GM19035 (cell line): ENCODE measurements at regions not wholly inside any gene's neighbourhood (a gene's known extent, or its start where the extent isn't known, plus 50 kb on each side); places are given as distances from the start of the nearest gene placed in this dataset.

Experiments used
- ATAC-seq: cut with Tn5 transposase; IDR thresholded peaks from one replicate; pipeline ENCODE4 v1.9.1; 2021; ENCODE audit not compliant: unreplicated experiment

DNA sequence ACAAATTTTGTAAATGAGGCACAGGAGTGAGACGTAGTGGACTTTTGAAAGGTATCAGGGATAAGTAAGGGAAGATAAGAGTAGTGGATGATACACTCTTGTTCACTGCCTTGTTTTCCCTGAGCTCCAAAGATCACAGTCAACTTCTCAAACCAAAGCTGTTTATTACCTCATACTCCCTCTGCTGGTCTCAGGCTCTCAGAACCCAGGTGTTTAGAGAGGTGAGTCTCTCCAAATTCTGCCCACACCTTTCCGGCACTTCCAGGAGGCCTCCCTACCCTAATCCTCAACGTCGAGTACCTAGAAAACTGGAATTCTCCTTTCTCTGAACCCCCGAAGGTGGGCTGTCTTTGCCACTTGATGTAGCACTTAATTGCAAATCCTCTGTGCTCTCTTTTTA, 621.1 kb downstream of the BCL11A start:
- ATAC-seq = no peak

DNA sequence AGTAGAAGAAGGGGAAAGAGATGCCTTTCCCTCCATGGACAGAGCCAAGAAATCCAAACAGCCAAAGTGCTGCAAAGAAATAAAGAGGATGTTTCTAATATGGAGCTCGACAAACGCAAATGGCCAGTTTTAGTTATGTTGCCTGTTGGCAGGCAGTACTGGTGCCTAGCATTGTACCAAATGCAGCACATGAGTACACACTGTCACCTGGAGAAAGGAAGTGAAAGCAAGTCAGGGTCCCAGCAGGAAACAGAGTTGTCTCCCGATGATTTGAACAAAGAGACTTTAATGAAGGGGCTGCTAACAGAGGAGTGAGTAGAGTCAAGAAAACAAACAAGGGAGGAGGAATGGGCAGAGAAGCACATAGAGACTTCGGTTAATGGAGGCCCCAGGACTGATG, 623.0 kb downstream of the BCL11A start:
- ATAC-seq = no peak

DNA sequence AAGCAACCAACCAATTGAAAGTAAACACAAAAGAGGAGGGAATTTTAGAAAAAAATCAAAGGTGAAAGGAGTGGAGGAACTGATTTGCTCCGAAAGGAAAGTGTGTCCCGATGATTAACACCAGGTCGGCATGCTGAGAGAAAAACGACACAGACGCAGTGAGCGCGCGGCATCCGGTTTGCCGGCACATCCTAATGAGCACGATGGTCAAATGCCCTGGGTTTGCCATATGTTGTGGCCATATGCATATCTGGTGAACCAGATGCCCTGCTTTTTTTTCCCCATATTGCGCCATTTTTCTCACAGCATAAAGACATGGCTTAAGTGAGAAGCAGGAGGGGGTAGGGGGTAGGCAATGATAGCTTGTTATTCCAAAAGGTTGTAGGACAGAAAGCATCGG, 626.7 kb downstream of the BCL11A start:
- no peak for ATAC-seq

- no peak for ATAC-seq
Measured at GRCh38 chr2:59925321-59925720, 628.1 kb downstream of the BCL11A start.

- ATAC-seq = no peak
Measured at GRCh38 chr2:59924346-59924745, 629.1 kb downstream of the BCL11A start.

GRCh38 chr2:59922450-59922849, 631.0 kb downstream of the BCL11A start:
- no peak for ATAC-seq

DNA sequence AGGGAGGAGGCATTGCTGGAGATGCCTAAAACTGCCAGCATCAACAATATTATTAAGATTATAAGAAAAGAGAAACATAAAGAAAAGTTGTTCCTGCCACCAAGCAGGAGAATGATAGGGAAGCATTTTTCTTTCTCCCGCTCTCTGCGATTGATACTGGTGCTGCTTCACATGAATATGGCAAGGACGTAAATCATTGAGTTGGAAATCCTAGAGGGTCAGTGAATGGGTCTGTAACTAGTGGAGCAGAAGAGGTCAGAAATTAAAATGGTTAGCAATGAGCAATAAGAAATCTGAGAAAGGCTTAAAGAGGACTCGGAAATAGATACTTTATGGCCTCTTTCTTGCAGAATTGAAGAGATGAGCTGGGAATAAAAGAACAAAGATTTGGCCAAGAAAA, 631.7 kb downstream of the BCL11A start:
- ATAC-seq = no peak

DNA sequence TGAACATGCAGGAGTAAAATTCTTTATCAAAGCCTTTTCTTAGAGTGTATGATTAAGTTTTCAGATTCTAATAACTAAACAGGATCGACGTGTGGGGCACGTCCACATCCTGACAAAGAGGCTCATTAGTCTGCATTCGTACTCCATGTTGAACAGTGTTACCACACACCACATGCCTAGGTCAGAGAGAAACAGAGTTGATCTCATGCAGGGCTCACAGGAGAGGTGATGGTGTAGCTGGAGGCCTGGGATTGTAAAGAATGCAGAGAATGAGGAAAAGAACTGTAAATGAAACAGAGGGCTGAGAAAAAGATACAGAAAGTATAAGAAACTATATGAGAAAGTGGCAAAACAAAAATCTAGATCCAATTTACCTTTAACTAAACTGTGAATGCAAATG, 632.5 kb downstream of the BCL11A start:
- no peak for ATAC-seq

- ATAC-seq = no peak
Measured at GRCh38 chr2:59920307-59920706, 633.1 kb downstream of the BCL11A start.

GRCh38 chr2:59919579-59919978, 633.9 kb downstream of the BCL11A start:
- ATAC-seq = no peak

DNA sequence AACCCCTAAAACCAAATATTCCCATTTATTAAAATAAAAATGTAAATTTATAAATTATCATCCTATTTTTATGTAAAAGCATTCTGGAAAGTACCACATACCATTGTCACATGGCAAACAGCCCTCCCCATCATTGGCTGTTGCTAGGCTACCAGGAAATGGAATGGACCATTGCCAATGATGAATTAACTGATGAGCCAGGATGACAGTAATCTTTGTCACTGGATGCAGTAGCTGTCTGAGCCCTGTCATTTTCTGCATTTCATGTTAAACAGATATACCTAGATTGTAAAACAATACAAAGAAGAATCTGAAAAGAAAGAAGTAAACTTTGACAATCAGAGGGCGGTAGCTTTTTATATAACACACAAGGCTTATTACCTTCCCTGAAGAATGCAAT, 641.4 kb downstream of the BCL11A start:
- no peak for ATAC-seq

GRCh38 chr2:59910166-59910565, 643.3 kb downstream of the BCL11A start:
- no peak for ATAC-seq

- no peak for ATAC-seq
Measured at GRCh38 chr2:59909147-59909546, 644.3 kb downstream of the BCL11A start.

DNA sequence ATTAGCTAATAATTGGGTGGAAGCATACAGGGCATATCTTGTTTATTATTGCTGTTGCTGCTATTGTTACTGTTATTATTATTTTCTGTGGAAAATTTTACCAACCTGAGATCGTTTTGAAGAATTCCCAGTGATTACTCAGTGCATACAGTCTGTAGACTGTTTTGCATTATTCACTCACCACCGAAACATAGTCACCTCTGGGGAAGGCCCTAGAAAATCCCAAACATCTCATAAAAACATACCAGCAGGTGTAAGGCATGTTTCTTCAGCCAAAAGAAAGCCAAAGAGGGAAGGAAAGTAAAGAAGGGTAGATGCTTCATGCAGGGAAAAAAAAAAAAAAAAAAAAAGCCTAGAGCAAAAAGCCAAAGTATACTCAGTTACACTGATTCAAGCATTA, 647.7 kb downstream of the BCL11A start:
- no peak for ATAC-seq

DNA sequence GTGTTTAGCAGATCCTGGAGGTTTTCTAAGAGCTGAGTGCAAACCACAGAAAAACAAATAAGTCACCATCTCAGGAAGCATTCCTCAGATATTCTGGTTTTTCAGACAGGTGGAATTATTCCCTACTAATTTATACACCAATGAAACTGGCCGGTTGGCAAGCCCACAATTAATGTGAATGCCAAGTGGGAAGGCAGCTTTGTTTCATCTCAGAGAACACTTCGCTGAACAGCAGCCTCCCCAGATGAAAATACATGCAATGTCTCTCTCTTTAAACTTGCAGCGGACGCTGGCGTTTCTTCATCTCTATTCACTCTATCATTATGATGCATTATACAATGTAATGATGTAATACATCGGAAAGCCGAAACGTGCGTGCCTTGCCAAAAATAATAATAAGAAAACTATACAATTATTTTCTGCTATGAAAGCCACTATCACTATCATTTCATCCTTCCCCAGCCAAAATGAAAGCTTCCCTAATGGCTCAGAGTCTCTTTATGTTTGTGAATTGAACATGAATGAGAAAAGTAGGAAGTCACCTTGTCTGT, 649.4 kb downstream of the BCL11A start:
- ATAC-seq = no peak

GRCh38 chr2:59900728-59901452, 652.6 kb downstream of the BCL11A start:
- ATAC-seq = no peak

DNA sequence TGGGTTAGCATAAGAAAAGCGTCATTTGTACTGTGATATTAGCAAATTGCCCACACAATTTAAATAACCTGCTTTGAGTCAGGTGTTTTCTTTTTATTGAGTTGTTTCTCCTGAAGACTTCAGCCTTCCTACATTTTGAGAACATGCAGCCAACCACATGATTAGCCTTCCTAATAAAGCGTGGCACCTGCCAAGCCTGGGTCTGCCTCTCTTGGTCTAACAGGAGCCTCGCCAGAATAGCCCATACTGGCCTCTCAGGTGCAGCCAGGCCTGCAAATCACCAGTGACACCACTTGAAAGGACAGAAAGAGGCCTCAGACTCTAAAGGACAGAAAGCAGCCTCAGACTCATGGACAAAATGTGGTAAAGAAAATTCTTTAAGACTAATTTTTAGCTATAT, 653.8 kb downstream of the BCL11A start:
- no peak for ATAC-seq

GRCh38 chr2:59896499-59897245, 656.8 kb downstream of the BCL11A start:
- ATAC-seq = no peak

GRCh38 chr2:59893612-59894011, 659.8 kb downstream of the BCL11A start:
- ATAC-seq = no peak

GRCh38 chr2:59892398-59892797, 661.1 kb downstream of the BCL11A start:
- no peak for ATAC-seq

DNA sequence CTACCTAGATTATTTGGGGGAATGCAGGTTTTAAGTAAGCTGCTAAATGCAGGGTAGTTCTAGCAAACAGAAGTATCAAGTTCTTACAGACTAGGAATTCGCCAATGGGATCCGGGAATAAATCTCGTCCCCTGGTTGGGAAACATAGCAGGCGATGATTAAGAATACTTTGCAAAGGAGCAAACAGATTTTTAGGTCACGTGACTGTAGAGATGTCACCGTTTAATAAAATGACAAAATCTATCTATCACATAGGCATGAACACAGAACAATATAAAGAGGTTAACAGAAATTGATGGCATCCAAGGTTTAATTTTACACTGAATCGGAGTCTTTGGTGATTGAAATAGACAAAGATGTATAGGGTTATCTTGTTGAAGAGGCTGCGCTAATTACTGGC, 664.1 kb downstream of the BCL11A start:
- ATAC-seq = no peak

GRCh38 chr2:59888706-59889105, 664.7 kb downstream of the BCL11A start:
- ATAC-seq = no peak
